ENCODE measurements at regions not wholly inside any gene's neighbourhood (a gene's known extent, or its start where the extent isn't known, plus 50 kb on each side); places are given as distances from the start of the nearest gene placed in this dataset.
"Not testable (repeated sequence)": the region's sequence is repeated elsewhere in the genome, so short reads cannot be mapped to it uniquely, and the experiment has no call there.

GRCh38 chr10:35274498-35275060 lies 61.7 kb upstream of the CCNY start:
- H3K4me3 ChIP-seq (ENCODE audit: low read depth, low read length) = no peak overlapping the region
- DNase-seq (ENCODE audit: low read depth) = no peak
- TF ChIP-seq CTCF (IDR thresholded peaks at IDR 0.05; ENCODE audit: insufficient read depth, low read depth, low read length, missing control alignments) = no peak

GRCh38 chr10:35276889-35277288 lies 59.4 kb upstream of the CCNY start:
- no peak for TF ChIP-seq CTCF (IDR thresholded peaks at IDR 0.05; ENCODE audit: insufficient read depth, low read depth, low read length, missing control alignments)
- no peak for DNase-seq (ENCODE audit: low read depth)
- H3K4me3 ChIP-seq (ENCODE audit: low read depth, low read length) = no peak overlapping the region

GRCh38 chr10:35280246-35280645 lies 56.1 kb upstream of the CCNY start:
- DNase-seq (ENCODE audit: low read depth); H3K4me3 ChIP-seq (ENCODE audit: low read depth, low read length): not testable (repeated sequence)

Data from GM12865 (cell line).